ENCODE measurements at regions not wholly inside any gene's neighbourhood (a gene's known extent, or its start where the extent isn't known, plus 50 kb on each side); places are given as distances from the start of the nearest gene placed in this dataset.

DNA sequence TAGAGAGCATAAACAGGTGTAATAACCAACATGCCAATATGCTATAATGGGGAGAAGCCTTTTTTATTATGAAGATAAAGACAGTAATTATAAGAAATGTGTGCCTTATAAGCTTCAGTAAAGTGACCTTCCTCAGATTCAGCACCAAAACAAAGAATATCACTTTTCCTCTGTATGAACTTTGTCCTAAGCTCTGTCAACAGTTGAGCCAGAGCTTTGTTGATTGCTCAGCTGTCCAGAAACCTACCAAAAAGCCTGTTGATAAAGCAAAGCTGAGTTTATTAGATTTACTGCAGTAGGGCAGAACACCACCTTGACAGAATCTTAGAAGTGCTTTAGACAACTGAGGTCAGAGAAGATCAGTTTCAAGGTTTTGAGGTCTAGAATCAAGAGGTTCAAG lies 635.3 kb downstream of the EDEM1 start:
- no peak for DNase-seq (ENCODE audit: low spot score)

DNA sequence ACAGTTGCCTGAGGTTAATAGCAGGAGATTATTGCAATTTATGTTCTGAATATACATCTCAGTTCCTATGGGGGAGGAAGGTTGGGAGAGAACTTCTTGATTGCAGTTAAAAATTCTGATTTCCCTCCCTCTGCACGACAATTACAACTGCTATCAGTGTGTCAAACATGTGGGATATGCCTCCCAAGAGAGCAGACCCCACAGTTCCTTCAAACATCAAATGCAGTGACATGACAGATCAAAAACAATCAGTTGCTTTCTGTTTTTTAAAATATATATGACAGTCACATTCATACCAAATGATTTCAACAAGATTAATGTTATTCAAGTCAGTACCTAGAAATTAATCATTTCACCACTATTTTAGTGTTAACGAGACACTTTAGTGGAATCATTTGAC lies 639.0 kb downstream of the EDEM1 start:
- DNase-seq (ENCODE audit: low spot score), result no peak

DNA sequence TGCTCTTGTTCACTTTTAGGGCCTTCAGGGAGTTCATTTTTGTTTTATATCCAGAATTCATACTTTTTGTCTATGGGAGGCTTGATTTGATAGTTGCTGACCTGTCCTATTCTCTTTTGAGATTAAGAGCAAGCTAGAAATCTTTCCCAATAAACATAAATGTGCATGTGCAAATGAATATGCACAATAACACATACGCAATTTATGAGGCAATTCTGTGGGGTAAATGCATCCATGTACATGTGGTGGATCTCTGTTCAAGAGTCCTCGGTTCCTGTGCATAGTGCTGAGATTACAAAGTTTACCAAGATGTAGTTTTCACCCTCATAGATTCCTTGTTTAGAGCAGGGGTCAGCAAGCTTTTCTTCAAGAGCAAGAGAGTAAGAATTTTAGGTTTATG lies 640.7 kb downstream of the EDEM1 start:
- DNase-seq (ENCODE audit: low spot score), result no peak

DNA sequence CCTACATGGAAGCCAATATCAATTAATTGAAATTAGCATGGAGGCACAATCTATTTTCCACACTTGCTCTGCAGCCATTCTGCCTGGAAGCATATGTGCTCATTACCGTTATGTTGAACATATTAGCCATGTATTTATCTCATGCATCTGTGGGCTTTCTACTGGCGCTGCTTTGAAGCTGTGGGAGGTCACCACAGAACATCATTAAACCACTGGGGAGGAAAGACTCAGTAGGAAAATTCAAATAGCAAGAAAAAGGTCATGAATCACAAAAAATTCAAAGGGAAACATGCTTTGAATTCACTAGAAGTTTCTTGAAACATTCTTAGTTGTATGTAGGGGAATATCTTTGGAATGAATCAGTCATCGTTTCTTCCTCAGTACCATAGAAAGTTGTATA lies 652.5 kb downstream of the EDEM1 start:
- no peak for DNase-seq (ENCODE audit: low spot score)

DNA sequence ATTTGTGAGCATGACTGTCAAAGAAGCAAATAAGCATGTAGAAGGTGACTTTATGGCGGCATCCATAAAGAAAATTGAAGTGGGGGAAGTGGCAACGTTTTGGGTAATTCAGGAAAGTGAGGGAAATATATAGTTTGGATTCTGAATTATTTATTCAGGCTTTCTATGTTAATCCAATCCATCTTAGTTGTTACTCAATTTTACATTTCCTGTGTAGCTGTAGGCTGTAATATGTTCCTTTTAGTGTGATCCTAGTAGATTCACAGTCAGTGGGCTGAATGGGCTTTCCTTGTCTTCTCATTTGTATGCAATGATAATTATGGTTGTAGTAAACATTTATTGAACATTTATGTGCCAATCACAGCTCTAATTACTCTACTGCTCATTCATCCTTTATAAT lies 654.1 kb downstream of the EDEM1 start:
- no peak for DNase-seq (ENCODE audit: low spot score)

DNA sequence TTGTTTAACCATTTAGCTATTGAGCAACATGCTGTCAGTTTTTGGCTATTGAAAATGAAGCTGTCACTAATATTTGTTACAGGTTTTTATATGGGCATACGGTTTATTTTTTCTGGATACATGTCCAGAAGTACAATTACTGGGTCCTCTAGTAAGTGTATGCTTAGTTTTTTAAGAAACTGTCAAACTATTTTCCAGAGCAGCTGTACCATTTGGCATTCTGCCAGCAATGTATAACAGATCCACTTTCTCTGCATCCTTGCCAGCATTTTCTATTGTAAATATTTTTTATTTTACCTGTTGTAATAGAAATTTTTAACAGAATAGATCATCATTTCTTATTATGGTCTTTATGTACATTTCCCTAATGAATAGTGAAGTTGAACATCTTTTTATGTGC lies 658.8 kb downstream of the EDEM1 start:
- DNase-seq (ENCODE audit: low spot score), result no peak

DNA sequence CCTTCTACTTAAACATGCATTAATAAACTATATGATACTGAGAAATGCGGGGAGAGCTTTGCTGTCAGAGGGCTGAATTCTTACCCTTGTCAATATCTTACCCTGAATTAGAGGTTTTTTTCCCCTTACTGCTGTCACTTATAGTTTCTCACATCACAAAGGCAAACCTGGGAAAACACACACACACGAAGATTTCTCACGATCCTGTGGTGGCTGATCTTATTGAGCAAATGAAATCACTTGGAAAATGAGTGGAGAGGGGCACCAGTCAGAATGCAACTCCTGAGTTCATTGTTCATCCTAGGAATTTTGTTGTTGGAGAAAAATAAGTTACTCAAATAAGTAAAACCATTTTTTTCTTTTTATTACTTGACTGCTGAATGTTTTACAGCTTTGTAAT lies 673.6 kb downstream of the EDEM1 start:
- no peak for DNase-seq (ENCODE audit: low spot score)

DNA sequence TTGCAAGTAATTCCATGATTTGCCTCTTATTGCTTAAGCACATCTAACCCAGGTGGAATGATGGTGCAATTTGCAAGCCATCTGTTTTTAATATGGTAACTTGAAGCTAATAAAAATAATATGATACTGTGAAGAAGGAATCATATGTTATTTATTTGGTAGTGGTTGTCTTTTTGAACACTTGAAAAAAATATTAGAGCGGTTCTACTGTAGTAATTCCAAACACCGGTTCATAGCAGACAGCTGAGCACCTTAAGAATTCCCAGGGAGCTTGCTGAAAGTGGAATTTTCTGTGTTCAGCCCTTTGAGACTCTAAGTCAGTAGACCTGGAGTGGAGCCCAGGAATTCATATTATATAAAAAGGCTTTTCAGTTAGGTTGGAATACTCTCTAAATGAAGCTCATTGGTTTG lies 687.4 kb downstream of the EDEM1 start:
- DNase-seq (ENCODE audit: low spot score), result no peak

DNA sequence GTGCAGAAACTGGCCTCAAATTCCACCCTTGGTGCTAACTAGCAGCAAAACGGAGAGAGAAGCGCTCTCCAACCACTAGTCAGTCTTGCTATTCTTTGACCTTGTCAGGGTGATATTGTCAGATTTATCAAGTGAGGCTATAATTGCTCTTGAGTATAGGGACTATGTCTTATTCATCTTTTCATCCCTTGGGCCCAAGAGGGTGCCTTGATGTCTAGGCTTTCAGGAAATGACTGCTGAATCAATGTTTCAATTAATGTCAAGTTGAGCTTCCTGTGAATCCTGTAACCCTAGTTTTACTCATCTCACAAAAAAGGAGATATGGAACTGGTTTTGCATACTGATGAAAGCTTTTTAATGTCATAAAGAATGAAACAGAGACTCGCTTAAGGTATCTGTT lies 701.3 kb downstream of the EDEM1 start:
- no peak for DNase-seq (ENCODE audit: low spot score)

DNA sequence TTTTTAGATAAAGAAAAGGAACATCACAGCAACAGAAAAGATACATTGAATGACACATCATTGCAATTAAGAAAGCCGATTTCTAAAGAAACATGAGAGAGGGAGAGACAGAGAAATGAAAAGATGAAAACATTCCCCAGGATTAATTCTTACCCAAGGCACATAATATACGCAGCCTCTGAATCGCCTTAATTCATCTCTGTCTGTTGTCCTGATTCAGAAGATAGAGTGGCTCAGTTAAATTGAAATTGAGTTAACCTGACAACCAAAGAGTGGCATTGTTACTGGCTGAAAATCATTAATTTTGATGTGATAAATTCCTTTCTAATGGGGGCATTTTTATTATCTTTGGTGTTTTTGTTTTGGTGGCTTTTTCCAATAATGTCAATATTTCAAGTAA lies 701.9 kb downstream of the EDEM1 start:
- DNase-seq (ENCODE audit: low spot score), result no peak

DNA sequence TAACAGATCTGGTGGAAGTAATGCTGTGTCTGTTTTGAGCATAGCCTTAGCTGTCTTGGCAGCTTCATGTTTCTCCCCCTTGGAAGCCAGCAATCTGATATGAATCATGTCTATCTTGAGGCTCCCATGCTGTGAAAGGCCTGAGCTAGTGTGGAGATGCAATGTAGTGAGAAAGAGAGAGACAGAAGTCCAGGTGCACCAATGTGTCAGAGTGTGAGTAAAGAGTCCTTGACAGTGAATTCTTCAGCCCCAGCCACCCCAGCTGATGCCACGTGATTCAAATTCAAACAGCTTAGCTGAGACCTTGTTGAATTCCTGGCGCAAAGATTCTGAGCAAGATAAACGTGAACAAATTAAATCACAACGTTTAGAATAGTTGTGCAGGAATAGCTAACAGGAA lies 704.2 kb downstream of the EDEM1 start:
- DNase-seq (ENCODE audit: low spot score), result no peak

DNA sequence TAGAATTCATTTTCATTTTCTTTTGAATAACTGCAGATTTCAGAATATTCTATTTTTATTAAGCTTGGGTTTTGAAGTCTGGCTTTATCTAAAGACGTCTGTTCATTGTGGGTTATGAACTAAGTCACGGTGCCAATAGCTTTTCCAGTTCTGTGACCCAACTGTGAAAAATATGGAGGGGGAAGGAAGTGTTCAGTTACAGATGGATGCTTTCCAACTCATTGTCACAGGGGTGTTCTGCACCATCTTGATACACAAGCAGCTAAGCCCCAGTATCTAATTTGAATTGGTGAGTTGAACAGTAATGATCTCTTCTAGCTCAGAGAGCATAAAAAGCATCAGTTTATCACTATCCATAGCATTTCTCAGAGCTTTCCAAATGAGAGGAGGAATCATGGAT lies 710.6 kb downstream of the EDEM1 start:
- no peak for DNase-seq (ENCODE audit: low spot score)

DNA sequence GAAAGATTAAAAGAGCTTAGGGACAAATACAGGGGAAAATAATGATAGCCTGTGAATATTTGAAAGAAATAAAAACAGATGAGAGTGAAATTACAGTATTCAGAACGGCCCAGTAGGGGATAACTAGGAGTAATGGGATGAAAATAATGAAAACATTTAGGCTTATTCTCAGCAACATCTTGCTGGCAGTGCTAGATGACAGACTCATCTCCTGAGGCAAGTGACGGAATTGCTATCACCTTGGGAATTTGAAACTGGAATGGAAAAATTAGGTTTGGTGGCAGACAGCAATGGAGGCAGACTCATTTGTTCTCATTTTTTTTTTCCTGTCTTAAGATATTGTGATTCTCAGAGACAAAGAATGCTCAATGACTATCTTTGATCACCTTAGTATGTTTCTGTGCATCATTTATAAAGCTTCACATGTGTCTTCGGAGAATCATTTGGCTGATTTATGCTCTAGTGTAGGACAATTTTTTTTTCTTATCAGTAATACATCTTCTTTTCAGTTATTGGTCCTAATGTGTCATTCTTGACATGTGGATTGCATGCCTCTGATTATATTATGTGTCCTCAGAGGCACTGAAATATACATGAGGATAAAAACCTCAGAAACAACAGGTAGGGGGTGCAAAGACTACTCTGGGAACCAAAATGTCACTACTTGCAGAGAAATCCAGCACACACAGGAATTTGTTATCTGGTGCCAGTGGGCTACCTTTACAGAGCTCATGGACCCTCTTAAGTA lies 711.7 kb downstream of the EDEM1 start:
- no peak for DNase-seq (ENCODE audit: low spot score)

DNA sequence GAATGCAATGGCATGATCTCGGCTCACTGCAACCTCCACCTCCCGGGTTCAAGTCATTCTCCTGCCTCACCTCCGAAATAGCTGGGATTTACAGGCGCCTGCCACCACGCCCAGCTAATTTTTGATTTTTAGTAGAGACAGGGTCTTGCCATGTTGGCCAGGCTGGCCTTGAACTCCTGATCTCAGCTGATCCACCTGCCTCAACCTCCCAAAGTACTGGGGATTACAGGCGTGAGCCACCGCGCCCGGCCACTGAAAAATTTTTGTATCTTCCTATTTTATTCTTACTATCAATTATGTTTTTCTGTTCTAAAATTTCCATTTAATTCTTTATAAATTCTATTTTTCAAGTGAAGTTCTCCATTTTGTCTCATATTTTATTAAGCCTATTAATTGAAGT lies 730.4 kb downstream of the EDEM1 start:
- no peak for DNase-seq (ENCODE audit: low spot score)

DNA sequence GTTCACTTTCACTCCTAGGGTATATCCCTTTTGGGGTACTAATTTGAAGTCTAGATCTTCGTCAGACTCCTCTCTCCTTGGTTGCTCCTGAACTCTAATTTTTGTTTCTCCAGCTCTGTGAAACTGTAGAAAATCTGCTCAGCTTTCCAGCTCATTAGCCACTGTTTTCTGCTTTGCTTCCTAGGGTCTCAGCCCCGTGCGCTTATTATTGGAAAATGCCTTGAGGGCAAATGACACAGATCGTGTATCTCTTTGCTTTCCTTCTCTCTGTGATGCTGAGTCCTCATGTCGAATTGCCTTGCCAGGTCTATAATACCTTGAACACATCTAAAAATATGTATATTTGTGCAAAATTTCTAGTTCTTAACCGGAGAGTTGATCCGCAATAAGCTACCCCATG lies 731.1 kb downstream of the EDEM1 start:
- no peak for DNase-seq (ENCODE audit: low spot score)

DNA sequence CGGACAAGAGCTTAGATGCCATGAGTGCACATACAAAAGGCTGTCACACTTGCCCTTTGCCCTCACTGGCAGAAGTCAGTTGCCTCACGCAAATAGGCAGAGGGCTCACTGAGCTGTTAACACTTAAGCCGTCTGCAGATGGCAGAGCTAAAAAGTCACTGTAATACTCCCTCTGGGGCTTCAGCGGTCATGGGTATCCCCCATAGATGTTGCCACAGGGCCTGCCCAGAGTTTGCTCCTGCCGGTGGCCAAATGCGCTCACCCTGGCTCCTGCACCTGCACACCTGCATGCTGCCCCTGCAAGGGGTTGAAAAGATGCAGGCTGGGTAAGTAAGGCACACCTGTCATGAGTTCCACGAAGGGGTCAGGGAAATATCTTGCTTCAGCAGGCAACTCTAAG lies 741.5 kb downstream of the EDEM1 start:
- DNase-seq (ENCODE audit: low spot score), result no peak

DNA sequence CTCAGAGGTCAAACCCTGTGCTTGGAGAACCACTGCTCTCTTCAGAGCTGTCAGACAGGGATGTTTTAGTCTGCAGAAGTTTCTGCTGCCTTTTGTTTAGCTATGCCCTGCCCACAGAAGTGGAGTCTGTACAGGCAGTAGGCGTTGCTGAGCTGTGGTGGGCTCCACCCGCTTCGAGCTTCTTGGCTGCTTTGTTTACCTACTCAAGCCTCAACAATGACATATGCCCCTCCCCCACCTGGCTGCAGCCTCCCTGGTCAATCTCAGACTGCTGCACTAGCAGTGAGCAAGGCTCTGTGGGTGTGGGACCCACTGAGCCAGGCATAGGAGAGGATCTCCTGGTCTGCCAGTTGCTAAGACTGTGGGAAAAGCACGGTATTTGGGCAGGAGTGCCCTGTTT lies 756.6 kb downstream of the EDEM1 start:
- DNase-seq (ENCODE audit: low spot score), result peak; percentile 44

DNA sequence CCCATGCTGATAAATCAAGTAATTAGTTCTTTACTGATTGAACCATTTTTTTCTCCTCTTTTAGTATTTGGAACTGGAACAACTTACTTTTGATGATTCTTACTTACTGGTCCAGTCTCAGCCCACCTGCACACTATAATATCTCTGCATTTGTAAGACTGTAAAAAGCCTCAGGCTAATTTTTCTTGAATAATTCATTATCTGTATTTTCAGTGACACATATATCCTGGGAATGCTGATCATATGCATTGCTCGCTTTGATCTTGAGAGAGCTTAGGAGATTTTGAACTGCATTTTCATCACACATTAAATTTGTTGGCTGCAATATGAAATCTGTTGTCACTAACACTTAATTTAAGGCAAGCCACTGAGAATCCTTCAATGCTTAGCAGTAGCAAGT lies 760.6 kb downstream of the EDEM1 start:
- no peak for DNase-seq (ENCODE audit: low spot score)

DNA sequence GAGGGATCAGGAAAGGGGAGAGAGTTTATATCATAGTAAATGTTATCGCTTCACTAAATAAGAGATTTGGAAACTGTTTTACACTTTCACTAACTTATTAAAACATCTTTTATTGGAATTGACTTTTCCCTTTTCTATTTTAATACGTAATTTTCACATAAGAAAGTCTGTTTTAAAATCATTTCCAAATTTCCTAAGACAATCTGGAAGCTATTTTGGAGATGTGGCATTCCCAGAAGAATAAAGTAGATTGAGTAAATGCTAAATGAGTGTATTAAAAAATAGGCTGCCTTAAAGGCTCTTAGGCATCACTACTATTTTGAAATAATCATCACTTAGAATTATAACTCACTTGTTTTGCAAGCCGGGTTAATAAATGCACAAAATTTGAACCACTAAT lies 763.5 kb downstream of the EDEM1 start:
- no peak for DNase-seq (ENCODE audit: low spot score)

DNA sequence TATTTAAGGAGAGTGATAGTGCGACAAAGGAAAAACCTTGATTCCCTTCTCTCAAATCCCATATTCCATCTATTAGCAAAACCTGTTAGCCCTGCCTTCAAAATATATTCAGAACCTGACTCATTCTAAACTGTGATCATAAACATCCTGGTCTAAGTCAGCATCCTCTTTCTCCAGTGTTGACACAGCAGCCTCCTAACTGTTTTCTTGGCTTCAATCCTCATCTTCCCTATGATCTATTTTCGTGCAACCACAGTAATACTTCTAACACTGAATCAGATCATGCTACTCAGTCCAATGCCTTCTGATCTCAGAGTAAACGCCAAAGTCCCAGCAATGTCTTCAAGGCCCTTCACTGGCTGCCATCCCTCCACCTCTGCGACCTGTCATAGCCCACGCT lies 785.1 kb downstream of the EDEM1 start:
- no peak for DNase-seq (ENCODE audit: low spot score)

DNA sequence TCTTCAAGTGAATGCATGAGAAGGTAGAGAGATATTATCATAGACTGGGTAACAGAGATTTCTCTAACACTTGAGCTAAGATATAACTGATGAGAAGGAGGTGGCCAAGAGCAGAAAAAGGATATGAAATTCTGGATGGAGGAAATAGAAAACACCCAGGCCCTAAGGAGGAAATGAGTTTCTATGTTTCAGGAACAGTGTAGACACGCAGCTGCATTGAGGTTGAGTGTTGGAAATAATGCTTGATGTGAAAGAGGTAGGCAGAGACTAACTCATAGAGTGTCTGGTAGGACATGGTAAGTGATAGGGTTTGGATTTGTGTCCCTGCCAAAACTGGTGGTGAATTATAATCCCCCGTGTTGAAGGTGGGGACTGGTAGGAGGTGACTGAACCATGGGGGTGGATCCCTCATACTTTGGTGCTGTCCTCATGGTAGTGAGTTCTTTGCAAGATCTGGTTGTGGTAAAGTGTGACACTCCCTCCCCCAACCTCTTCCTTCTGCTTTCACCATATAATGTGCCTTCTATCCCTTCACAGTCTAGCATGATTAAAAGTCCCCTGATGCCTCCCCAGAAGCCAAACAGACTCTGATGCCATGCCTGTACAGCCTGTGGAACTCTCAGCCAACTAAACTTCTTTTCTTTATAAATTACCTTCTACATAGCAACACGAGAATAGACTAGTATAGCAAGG lies 787.3 kb downstream of the EDEM1 start:
- DNase-seq (ENCODE audit: low spot score), result no peak

DNA sequence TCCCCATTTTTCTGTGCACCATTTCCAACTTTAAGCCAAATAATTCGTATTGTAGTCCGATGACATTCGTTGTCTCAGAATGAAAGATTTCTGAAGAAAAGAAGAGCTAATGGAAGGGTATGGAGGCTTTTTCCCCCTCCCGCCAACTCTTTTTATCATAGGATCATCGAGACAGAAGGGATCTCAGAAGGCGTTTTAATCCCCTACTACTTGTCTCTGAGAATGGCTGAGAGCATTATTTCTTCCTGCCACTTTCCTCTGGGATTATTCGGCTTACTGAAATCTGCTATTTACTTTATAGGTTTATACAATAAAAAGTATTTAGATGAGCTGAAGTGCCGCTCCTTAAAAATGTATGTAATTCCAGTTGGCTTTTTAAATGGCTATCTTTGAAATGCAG lies 789.8 kb downstream of the EDEM1 start:
- no peak for DNase-seq (ENCODE audit: low spot score)

DNA sequence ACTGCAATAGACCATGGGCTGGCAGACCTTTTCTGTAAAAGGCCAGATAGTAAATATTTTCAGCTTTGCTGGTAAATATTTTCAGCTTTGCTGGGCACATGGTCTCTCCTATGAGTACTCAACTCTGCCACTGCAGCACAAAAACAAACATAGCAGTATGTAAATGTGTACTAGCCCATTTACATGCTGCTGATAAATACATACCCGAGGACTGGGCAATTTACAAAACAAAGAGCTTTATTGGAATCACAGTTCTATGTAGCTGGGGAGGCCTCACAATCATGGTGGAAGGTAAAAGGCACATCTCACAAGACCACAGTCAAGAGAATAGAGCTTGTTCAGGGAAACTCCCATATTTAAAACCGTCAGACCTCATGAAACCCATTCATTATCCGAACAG lies 793.0 kb downstream of the EDEM1 start:
- DNase-seq (ENCODE audit: low spot score), result no peak

DNA sequence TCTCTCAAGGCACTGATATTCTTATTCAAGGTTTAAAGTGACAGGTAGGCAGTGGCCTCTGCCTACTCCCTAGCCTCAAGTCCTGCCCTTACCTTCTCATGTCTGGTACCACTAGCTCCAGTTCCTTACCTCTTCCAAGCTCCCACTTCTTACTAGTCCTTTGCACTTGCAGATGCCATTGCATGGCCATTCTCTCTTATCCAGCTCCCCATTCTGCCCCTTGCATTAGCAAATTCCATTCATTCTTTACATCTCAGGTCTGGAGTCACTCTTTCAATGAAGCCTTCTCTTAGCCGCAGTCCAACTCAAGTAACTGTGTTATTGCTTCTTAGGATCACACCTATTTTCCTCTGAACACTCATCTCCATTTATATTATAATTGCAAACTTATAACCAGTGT lies 807.1 kb downstream of the EDEM1 start:
- DNase-seq (ENCODE audit: low spot score), result no peak

Measured in ecto neural progenitor cell (in vitro differentiated cells).